ENCODE measurements at regions not wholly inside any gene's neighbourhood (a gene's known extent, or its start where the extent isn't known, plus 50 kb on each side); places are given as distances from the start of the nearest gene placed in this dataset.
"Not testable (repeated sequence)": the region's sequence is repeated elsewhere in the genome, so short reads cannot be mapped to it uniquely, and the experiment has no call there.

DNA sequence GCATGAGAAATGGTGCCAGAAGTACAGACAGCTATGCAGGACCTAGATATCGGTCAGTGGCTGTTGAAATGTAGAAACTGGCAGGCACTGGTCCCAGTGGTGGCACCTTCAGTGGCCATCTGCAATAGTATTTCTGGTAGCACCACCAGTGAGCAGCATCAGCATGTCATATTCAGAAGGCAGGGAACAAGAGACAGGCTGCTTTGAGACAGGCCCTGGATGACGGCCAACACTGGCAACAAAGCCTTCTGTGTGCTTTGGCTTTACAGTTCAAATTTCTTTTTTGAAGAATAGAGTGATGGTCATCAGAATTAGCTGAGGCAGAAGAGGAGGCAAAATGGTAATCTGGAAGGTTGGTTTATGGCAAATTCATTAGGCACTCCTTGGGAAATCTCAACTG lies 273.4 kb upstream of the SLC16A7 start:
- no peak for DNase-seq
- TF ChIP-seq, protein P1, sequence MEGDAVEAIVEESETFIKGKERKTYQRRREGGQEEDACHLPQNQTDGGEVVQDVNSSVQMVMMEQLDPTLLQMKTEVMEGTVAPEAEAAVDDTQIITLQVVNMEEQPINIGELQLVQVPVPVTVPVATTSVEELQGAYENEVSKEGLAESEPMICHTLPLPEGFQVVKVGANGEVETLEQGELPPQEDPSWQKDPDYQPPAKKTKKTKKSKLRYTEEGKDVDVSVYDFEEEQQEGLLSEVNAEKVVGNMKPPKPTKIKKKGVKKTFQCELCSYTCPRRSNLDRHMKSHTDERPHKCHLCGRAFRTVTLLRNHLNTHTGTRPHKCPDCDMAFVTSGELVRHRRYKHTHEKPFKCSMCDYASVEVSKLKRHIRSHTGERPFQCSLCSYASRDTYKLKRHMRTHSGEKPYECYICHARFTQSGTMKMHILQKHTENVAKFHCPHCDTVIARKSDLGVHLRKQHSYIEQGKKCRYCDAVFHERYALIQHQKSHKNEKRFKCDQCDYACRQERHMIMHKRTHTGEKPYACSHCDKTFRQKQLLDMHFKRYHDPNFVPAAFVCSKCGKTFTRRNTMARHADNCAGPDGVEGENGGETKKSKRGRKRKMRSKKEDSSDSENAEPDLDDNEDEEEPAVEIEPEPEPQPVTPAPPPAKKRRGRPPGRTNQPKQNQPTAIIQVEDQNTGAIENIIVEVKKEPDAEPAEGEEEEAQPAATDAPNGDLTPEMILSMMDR (IDR thresholded peaks at IDR 0.05; ENCODE audit: low read depth, low read length): no peak
- H3K36me3 ChIP-seq: no peaks in the 10 kb centered on the region
- H3K4me3 ChIP-seq (ENCODE audit: low read depth, low read length): no peak overlapping the region
- H3K27me3 ChIP-seq: no peaks in the 10 kb centered on the region
- H3K4me1 ChIP-seq: no peaks in the 10 kb centered on the region
- no peaks in the 10 kb centered on the region for H3K9me3 ChIP-seq

DNA sequence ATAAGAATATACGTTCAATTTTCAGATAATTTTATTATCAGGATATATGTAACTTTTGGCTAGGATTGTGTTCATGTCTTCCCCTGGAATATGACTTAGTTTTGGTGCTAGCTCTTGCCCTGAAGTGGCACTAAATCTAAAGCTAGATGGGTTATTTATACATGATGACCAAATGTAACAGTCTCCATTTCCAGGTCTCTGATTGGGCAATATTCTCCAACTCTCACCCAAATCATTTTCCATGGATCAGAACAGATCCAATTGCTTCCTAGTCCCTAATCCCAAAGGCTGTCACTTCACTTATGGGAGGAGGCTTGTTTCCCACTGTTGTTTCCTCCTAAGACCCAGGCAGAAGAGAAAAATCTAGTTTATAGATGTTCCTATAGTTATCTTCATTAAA lies 274.6 kb upstream of the SLC16A7 start:
- H3K27me3 ChIP-seq: no peaks in the 10 kb centered on the region
- H3K4me1 ChIP-seq: no peaks in the 10 kb centered on the region
- H3K36me3 ChIP-seq: no peaks in the 10 kb centered on the region
- no peak overlapping the region for H3K4me3 ChIP-seq (ENCODE audit: low read depth, low read length)
- no peak for DNase-seq
- TF ChIP-seq, protein P1 (IDR thresholded peaks at IDR 0.05; ENCODE audit: low read depth, low read length): no peak
- no peaks in the 10 kb centered on the region for H3K9me3 ChIP-seq

DNA sequence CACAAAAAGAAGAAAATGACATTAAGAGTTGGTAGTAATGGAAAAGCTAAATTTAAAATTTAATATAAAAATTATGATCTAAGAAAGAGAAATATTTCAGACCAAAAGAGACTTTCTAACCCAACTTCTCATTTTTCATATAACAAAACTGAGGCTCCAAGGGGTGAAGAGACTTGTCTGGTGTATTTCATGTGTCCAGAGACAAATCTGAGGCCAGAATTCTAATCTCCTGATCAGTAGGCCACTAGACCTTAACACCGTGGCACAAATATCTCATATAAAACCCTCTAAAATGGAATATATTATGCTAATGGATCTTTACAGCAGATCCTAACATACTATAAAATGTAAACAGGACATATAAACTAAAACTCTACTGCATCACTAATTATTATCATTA lies 275.7 kb upstream of the SLC16A7 start:
- Histone ChIP-seq H3K9me3 (no peaks in the 10 kb centered on the region), H3K36me3 (no peaks in the 10 kb centered on the region), H3K4me1 (no peaks in the 10 kb centered on the region), H3K27me3 (no peaks in the 10 kb centered on the region), H3K4me3 (ENCODE audit: low read depth, low read length) (no peak overlapping the region)
- TF ChIP-seq, protein P1 (IDR thresholded peaks at IDR 0.05; ENCODE audit: low read depth, low read length): no peak
- DNase-seq: no peak

DNA sequence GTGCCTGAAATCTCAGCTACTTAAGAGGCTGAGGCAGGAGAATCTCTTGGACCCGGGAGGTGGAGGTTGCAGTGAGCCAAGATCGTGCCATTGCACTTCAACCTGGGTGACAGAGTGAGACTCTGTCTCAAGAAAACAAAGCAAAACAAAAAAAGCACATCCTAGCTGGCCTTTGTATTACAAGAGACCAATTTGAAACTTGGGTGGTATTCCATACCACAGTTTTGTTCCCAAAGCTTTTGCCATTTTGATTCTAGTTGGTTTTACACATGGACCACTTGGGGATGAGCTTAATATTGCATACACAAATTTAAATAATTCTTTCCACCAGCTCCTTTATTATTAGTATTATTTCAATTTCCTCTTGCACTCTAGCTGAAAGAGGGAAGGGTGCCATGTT lies 276.9 kb upstream of the SLC16A7 start:
- H3K4me3 ChIP-seq (ENCODE audit: low read depth, low read length): no peak overlapping the region
- no peaks in the 10 kb centered on the region for H3K27me3 ChIP-seq
- H3K9me3 ChIP-seq: no peaks in the 10 kb centered on the region
- no peak for DNase-seq
- TF ChIP-seq, protein P1 (IDR thresholded peaks at IDR 0.05; ENCODE audit: low read depth, low read length): no peak
- no peaks in the 10 kb centered on the region for H3K36me3 ChIP-seq
- no peaks in the 10 kb centered on the region for H3K4me1 ChIP-seq

DNA sequence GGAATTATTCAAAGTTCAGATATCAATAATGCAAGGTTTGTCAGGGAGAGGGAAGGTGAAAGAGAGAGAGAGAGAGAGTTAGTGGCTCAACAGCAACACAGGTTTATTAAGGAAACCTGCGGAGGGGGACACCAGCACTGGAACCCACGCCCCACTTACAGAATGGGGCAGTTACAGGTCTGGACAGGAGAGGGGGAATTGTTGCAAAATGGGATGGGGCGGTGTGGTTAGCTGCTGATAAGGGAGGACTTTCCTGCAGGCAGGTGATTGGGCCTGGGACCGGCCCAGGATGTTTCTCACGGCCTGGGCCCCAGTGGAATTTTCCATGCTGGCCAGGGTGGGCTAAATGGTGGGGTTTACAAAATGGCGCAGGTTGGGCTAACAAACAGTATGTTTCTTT lies 278.2 kb upstream of the SLC16A7 start:
- H3K4me3 ChIP-seq (ENCODE audit: low read depth, low read length): no peak overlapping the region
- TF ChIP-seq, protein P1 (IDR thresholded peaks at IDR 0.05; ENCODE audit: low read depth, low read length): no peak
- H3K27me3 ChIP-seq: no peaks in the 10 kb centered on the region
- H3K9me3 ChIP-seq: no peaks in the 10 kb centered on the region
- no peak for DNase-seq
- no peaks in the 10 kb centered on the region for H3K36me3 ChIP-seq
- no peaks in the 10 kb centered on the region for H3K4me1 ChIP-seq

DNA sequence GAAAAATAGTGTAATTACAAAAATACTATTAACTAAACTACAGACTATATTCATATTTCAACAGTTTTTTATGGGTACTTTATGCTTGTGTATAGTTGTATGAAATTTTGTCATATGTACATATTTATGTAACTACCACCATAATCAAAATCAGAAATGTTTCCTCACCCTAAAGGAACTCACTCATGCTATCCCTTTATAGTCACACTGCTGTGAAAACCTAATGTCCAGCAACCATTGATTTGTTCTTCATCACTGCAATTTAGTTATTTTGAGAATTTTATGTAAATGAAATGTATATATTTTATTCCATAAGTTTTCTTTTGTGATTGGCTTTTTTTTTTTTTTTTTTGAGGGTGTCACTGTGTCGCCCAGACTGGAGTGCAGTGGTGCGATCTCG lies 278.9 kb upstream of the SLC16A7 start:
- Histone ChIP-seq H3K4me1 (no peaks in the 10 kb centered on the region), H3K4me3 (ENCODE audit: low read depth, low read length) (no peak overlapping the region), H3K9me3 (no peaks in the 10 kb centered on the region), H3K27me3 (no peaks in the 10 kb centered on the region), H3K36me3 (no peaks in the 10 kb centered on the region)
- TF ChIP-seq, protein P1 (IDR thresholded peaks at IDR 0.05; ENCODE audit: low read depth, low read length): no peak
- no peak for DNase-seq

DNA sequence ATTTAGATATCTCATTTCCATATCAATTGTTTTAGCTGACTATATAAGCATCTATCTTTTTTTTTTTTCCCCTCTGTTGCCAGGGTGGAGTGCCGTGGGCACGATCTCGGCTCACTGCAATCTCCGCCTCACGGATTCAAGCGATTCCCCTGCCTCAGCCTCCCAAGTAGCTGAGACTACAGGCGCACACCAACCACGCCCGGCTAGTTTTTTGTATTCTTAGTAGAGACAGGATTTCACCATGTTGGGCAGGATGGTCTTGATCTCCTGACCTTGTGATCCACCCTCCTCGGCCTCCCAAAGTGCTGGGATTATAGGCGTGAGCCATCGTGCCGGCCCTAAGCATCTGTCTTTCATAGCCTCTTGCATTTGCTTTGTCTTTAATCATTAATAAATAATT lies 279.5 kb upstream of the SLC16A7 start:
- not testable (repeated sequence) for H3K4me3 ChIP-seq (ENCODE audit: low read depth, low read length); H3K4me1 ChIP-seq; H3K9me3 ChIP-seq; H3K27me3 ChIP-seq; DNase-seq; H3K36me3 ChIP-seq

All from BE2C (cell line).